ENCODE measurements at regions not wholly inside any gene's neighbourhood (a gene's known extent, or its start where the extent isn't known, plus 50 kb on each side); places are given as distances from the start of the nearest gene placed in this dataset.

DNA sequence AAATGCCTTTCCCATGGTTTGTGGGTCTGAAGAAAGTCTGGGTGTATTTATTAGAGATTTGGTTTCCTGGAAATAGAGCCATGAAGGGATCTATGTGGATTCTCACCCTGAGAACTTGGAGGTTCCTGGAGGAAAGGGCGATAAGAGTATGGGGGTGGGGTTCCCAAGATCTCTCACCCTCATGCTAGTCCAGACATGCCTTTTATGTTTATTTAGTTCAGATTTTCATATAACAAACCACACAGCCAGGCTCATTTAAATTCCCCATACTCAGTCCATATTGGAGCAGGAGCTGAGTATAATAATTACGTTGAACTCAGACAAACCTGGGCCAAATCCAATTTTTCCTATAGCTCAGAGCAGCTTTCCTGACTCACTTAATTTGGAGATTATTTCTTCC, 566.6 kb downstream of the GOLGA6L6 start:
- H3K9me2 ChIP-seq (ENCODE audit: insufficient read depth) = no peaks in the 10 kb centered on the region
- CTCF ChIA-PET = no interaction called here
- ATAC-seq (no peak), DNase-seq (ENCODE audit: low read depth, low spot score) (no peak)
- no peak overlapping the region for H3K4me2 ChIP-seq (ENCODE audit: low read length)
- H4K20me1 ChIP-seq (ENCODE audit: insufficient read depth) = no peaks in the 10 kb centered on the region
- H3K79me2 ChIP-seq (ENCODE audit: insufficient read depth, low read length) = no peaks in the 10 kb centered on the region
- H3K9ac ChIP-seq (ENCODE audit: low read length) = no peak overlapping the region
- no TSS peak for BruUV-seq (replicated peaks)
- RAD21 ChIA-PET (ENCODE audit: low non-redundant PET in 1 of 2, low total read pairs in 2 of 2, uncharacterized antibody in 2 of 2, unreplicated experiment in 2 of 2) = no interaction called here
- intact Hi-C loops (cut with micrococcal nuclease) = no loop called here
- TF ChIP-seq EZH2 (IDR thresholded peaks at IDR 0.05) (no peak), JUND (IDR thresholded peaks at IDR 0.05) (no peak), SRF (IDR thresholded peaks at IDR 0.05; ENCODE audit: low read depth) (no peak), SP1 (IDR thresholded peaks at IDR 0.05; ENCODE audit: low read depth) (no peak), MAX (IDR thresholded peaks at IDR 0.05) (no peak), CTCF (IDR thresholded peaks at IDR 0.05 in 2 of 3, conservative IDR thresholded peaks at IDR 0.05 in 1 of 3; ENCODE audit: borderline replicate concordance in 1 of 3, insufficient read depth in 1 of 3, low read depth in 2 of 3, low read length in 2 of 3) (no peak), ELF1 (IDR thresholded peaks at IDR 0.05; ENCODE audit: borderline replicate concordance, low read depth) (no peak), ATF3 (IDR thresholded peaks at IDR 0.05) (no peak), ZNF274 (IDR thresholded peaks at IDR 0.05; ENCODE audit: low read depth, low read length) (no peak), SIN3A (IDR thresholded peaks at IDR 0.05; ENCODE audit: low read depth) (no peak), RAD21 (IDR thresholded peaks at IDR 0.05; ENCODE audit: low read depth) (no peak)
- H3K27ac ChIP-seq (ENCODE audit: low read depth, low read length) = no peak overlapping the region
- H3K9me3 ChIP-seq (ENCODE audit: control insufficient read depth in 1 of 2, insufficient read depth in 1 of 2, low read depth in 1 of 2, low read length in 2 of 2) = peaks cover 3 to 14% of the 10 kb centered on the region in 2 experiments; a peak in 2 of 4 replicates
- no peak overlapping the region for H2AFZ ChIP-seq (ENCODE audit: low read depth, low read length, poor library complexity, severe bottlenecking)
- POLR2A ChIA-PET = no interaction called here
- H3K4me1 ChIP-seq (ENCODE audit: control insufficient read depth in 1 of 2, insufficient read depth in 2 of 2, low read length in 2 of 2) = no peaks in the 10 kb centered on the region
- no peaks in the 10 kb centered on the region for H3K36me3 ChIP-seq (ENCODE audit: control insufficient read depth in 1 of 2, insufficient read depth in 2 of 2, low read length in 2 of 2)
- H3K4me3 ChIP-seq (replicated peaks in 1 of 2; ENCODE audit: low read depth in 1 of 2, low read length in 2 of 2) = no peak overlapping the region
- no peaks in the 10 kb centered on the region for H3K27me3 ChIP-seq (ENCODE audit: insufficient read depth, low read length)

Data from HCT116 (cell line).